Breast epithelium (tissue), 3 donors: ENCODE measurements at regions not wholly inside any gene's neighbourhood (a gene's known extent, or its start where the extent isn't known, plus 50 kb on each side); places are given as distances from the start of the nearest gene placed in this dataset.

Source experiments
- POLR2A ChIP-seq: fragments of 450-650 bp; IDR thresholded peaks from one replicate; pipeline ENCODE4 v1.6.1; 2016; ENCODE audit warnings: antibody characterized with exemption, mild to moderate bottlenecking, moderate library complexity
- POLR2AphosphoS5 ChIP-seq, 3 donors: sonication (generic); formaldehyde crosslinking; IDR thresholded peaks; one replicate each; pipeline ENCODE4 v1.6.1; 2017; ENCODE audit warnings: antibody characterized with exemption in 3 of 3
- TF ChIP-seq, protein P1 (sequence below), 3 donors: fragments of 450-650 bp; IDR thresholded peaks; one replicate each; pipeline ENCODE4 v1.5.1; 2016 to 2017; ENCODE audit warnings: antibody characterized with exemption in 3 of 3, mild to moderate bottlenecking in 3 of 3, moderate library complexity in 3 of 3

DNA sequence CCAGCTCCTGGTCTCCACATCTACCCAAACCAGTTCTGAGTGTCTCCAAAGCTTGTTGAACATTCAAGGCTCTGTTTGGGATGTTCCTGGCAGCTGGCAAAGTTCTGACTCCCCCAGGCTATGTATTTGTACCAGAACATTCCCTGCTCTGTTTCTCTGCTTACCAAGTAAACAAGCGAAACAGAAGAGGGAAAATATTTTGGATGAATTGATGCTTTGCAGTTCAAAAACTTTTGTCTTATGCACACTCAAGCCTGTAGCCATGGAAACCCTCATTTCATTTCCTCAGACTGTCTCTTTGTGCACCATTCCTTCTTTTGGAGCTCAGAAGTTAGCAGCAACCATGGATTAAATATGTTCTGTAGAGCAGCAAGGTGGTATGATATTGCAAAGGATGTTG is 145.8 kb downstream of the ACTL7B start:
- TF ChIP-seq POLR2A (no peak), POLR2AphosphoS5 (IDR thresholded peaks at IDR 0.05) (no peak)
- TF ChIP-seq, protein P1, sequence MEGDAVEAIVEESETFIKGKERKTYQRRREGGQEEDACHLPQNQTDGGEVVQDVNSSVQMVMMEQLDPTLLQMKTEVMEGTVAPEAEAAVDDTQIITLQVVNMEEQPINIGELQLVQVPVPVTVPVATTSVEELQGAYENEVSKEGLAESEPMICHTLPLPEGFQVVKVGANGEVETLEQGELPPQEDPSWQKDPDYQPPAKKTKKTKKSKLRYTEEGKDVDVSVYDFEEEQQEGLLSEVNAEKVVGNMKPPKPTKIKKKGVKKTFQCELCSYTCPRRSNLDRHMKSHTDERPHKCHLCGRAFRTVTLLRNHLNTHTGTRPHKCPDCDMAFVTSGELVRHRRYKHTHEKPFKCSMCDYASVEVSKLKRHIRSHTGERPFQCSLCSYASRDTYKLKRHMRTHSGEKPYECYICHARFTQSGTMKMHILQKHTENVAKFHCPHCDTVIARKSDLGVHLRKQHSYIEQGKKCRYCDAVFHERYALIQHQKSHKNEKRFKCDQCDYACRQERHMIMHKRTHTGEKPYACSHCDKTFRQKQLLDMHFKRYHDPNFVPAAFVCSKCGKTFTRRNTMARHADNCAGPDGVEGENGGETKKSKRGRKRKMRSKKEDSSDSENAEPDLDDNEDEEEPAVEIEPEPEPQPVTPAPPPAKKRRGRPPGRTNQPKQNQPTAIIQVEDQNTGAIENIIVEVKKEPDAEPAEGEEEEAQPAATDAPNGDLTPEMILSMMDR (IDR thresholded peaks at IDR 0.05): no peak
